GM12878 (cell line): ENCODE measurements at regions not wholly inside any gene's neighbourhood (a gene's known extent, or its start where the extent isn't known, plus 50 kb on each side); places are given as distances from the start of the nearest gene placed in this dataset.

ENCODE experiments used
- CHD1 ChIP-seq: IDR thresholded peaks from 2 replicates; pipeline ENCODE4 v1.6.1; 2012; ENCODE audit warnings: low read depth, low read length, improper control_type of control experiment
- DPF2 ChIP-seq: fragments of 450-650 bp; IDR thresholded peaks from 2 replicates; pipeline ENCODE4 v1.6.1; 2017; ENCODE audit warnings: mild to moderate bottlenecking
- EED ChIP-seq: sonication (generic); IDR thresholded peaks from 2 replicates; pipeline ENCODE4 v1.6.1; 2016; ENCODE audit warnings: antibody characterized with exemption, low read depth
- GABPA ChIP-seq: IDR thresholded peaks from 2 replicates; pipeline ENCODE4 v1.6.1; 2014; ENCODE audit warnings: antibody characterized with exemption, low read depth, mild to moderate bottlenecking, inconsistent platforms
- HCFC1 ChIP-seq: fragments of 150-350 bp; IDR thresholded peaks from 2 replicates; pipeline ENCODE4 v1.6.1; 2014; ENCODE audit warnings: low read length
- NFYB ChIP-seq: IDR thresholded peaks from 2 replicates; pipeline ENCODE4 v1.6.1; 2011; ENCODE audit warnings: low read depth, mild to moderate bottlenecking, low read length, improper control_type of control experiment, moderate library complexity; ENCODE audit not compliant: insufficient read depth
- PBX3 ChIP-seq: IDR thresholded peaks from 2 replicates; pipeline ENCODE4 v1.6.1; 2011; ENCODE audit warnings: mild to moderate bottlenecking, low read depth, low read length, moderate library complexity; ENCODE audit not compliant: insufficient replicate concordance
- POLR2A ChIP-seq: IDR thresholded peaks from 2 replicates; pipeline ENCODE4 v1.6.1; 2011; ENCODE audit warnings: low read depth, mild to moderate bottlenecking, low read length
- POLR2AphosphoS5 ChIP-seq: IDR thresholded peaks from 2 replicates; pipeline ENCODE4 v1.6.1; 2011; ENCODE audit warnings: mild to moderate bottlenecking, low read length, inconsistent platforms
- RFX5 ChIP-seq: IDR thresholded peaks from 2 replicates; pipeline ENCODE4 v1.6.1; 2011; ENCODE audit warnings: low read depth, low read length, improper control_type of control experiment
- SRF ChIP-seq, 2 experiments: IDR thresholded peaks; 2 replicates each; pipeline ENCODE4 v1.6.1; 2011; ENCODE audit warnings: low read depth in 2 of 2, low read length in 2 of 2, mild to moderate bottlenecking in 1 of 2, moderate library complexity in 1 of 2
- TF ChIP-seq, protein P1 (sequence below), 3 experiments: IDR thresholded peaks in 2 of 3; conservative IDR thresholded peaks in 1 of 3; 2 replicates each; pipeline ENCODE4 v1.5.1; 2011; ENCODE audit warnings: low read depth in 3 of 3, low read length in 3 of 3, mild to moderate bottlenecking in 3 of 3, control low read depth in 2 of 3, moderate library complexity in 2 of 3, inconsistent platforms in 1 of 3, mixed read lengths in 1 of 3; ENCODE audit not compliant: control insufficient read depth in 2 of 3, insufficient read depth in 1 of 3; ENCODE audit errors: extremely low read depth in 1 of 3

GRCh38 chr9:107190061-107190935 is 92.8 kb upstream of the RAD23B start:
- TF ChIP-seq SRF (IDR thresholded peaks at IDR 0.05; ENCODE audit: low read depth in 2 of 2, low read length in 2 of 2): no peak
- TF ChIP-seq DPF2: no peak
- TF ChIP-seq, protein P1, sequence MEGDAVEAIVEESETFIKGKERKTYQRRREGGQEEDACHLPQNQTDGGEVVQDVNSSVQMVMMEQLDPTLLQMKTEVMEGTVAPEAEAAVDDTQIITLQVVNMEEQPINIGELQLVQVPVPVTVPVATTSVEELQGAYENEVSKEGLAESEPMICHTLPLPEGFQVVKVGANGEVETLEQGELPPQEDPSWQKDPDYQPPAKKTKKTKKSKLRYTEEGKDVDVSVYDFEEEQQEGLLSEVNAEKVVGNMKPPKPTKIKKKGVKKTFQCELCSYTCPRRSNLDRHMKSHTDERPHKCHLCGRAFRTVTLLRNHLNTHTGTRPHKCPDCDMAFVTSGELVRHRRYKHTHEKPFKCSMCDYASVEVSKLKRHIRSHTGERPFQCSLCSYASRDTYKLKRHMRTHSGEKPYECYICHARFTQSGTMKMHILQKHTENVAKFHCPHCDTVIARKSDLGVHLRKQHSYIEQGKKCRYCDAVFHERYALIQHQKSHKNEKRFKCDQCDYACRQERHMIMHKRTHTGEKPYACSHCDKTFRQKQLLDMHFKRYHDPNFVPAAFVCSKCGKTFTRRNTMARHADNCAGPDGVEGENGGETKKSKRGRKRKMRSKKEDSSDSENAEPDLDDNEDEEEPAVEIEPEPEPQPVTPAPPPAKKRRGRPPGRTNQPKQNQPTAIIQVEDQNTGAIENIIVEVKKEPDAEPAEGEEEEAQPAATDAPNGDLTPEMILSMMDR (IDR thresholded peaks at IDR 0.05 in 2 of 3, conservative IDR thresholded peaks at IDR 0.05 in 1 of 3; ENCODE audit: control insufficient read depth in 2 of 3, extremely low read depth in 1 of 3, insufficient read depth in 1 of 3, low read depth in 3 of 3, low read length in 3 of 3): no peak
- no peak for TF ChIP-seq HCFC1
- no peak for TF ChIP-seq CHD1
- TF ChIP-seq POLR2AphosphoS5: no peak
- no peak for TF ChIP-seq PBX3
- TF ChIP-seq RFX5: no peak
- no peak for TF ChIP-seq EED
- TF ChIP-seq POLR2A: no peak
- no peak for TF ChIP-seq NFYB
- no peak for TF ChIP-seq GABPA
